Esophagus (tissue), 2 donors: ENCODE measurements at regions not wholly inside any gene's neighbourhood (a gene's known extent, or its start where the extent isn't known, plus 50 kb on each side); places are given as distances from the start of the nearest gene placed in this dataset.

Source experiments
- H3K27ac ChIP-seq, 2 donors: one replicate each; pipeline ENCODE4 v1.5.1; 2013; ENCODE audit warnings: low read depth in 2 of 2, mild to moderate bottlenecking in 2 of 2, inconsistent platforms in 1 of 2, low read length in 1 of 2, moderate library complexity in 1 of 2
- H3K27me3 ChIP-seq, 2 donors: one replicate each; pipeline ENCODE4 v1.6.1; 2013; ENCODE audit warnings: low read length in 2 of 2, control low read depth in 1 of 2, mild to moderate bottlenecking in 1 of 2; ENCODE audit not compliant: insufficient read depth in 2 of 2, control insufficient read depth in 1 of 2
- H3K36me3 ChIP-seq, 2 donors: one replicate each; pipeline ENCODE4 v1.6.1; 2013; ENCODE audit warnings: low read length in 1 of 2; ENCODE audit not compliant: control insufficient read depth in 2 of 2, insufficient read depth in 2 of 2
- H3K4me1 ChIP-seq, 2 donors: one replicate each; pipeline ENCODE4 v1.6.1; 2013; ENCODE audit warnings: low read length in 1 of 2; ENCODE audit not compliant: control insufficient read depth in 2 of 2, insufficient read depth in 2 of 2
- H3K4me3 ChIP-seq, 2 donors: one replicate each; pipeline ENCODE4 v1.5.1; 2013; ENCODE audit warnings: low read length in 2 of 2, mild to moderate bottlenecking in 2 of 2, low read depth in 1 of 2, moderate library complexity in 1 of 2
- H3K9me3 ChIP-seq, 2 donors: one replicate each; pipeline ENCODE4 v1.6.1; 2013; ENCODE audit warnings: mild to moderate bottlenecking in 2 of 2, low read depth in 1 of 2, low read length in 1 of 2, moderate library complexity in 1 of 2; ENCODE audit not compliant: control insufficient read depth in 2 of 2, insufficient read depth in 1 of 2
- WGBS, 2 donors: extraction: QIAGEN DNeasy Blood & Tissue Kit; methylation state at CpG; one replicate each; pipeline ENCODE4 v1.1.7; 2013; 5-methylcytosine and 5-hydroxymethylcytosine counted together
- donor health status: healthy with polysubstance abuse.
- donor health status: Bipolar disorder and iron deficiency.

DNA sequence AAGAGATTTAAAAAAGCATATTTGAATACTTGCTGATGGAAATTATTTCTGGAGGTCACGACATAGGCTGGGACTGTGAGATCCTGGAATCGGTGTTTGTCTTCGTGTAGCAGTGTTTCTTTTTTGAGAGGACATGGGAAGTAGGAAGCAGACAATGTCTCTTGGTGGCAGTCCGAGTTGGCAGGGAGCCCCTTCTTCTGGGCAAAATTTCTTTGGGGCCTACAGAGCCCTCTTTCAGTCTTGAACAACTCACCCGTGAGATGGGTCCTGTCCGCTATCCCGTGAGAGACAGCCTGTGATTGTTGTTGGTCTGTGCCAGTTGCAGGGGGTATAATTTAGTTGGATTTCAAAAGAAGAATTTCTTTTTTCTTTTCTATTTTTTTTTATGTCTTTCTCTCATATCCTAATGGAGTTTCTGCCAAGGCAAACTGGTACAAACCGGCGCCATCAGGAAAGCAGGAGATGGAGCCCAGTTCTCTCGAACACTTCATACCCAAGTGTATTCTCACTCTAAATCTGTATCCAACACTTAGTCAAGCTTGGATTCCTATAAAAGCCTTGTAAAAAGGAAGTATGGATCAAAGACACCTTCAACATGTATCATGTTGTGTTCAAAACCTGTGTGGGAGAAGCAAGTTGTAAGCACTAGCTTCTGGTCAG is 785.1 kb downstream of the MAFB start:
- no peaks in the 10 kb centered on the region for H3K9me3 ChIP-seq
- WGBS, 2 donors, result 86 to 92% methylated on average over 10 of the region's 10 CpGs
- no peak overlapping the region for H3K4me3 ChIP-seq
- no peaks in the 10 kb centered on the region for H3K4me1 ChIP-seq
- no peaks in the 10 kb centered on the region for H3K27me3 ChIP-seq
- no peaks in the 10 kb centered on the region for H3K36me3 ChIP-seq
- no peak overlapping the region for H3K27ac ChIP-seq

DNA sequence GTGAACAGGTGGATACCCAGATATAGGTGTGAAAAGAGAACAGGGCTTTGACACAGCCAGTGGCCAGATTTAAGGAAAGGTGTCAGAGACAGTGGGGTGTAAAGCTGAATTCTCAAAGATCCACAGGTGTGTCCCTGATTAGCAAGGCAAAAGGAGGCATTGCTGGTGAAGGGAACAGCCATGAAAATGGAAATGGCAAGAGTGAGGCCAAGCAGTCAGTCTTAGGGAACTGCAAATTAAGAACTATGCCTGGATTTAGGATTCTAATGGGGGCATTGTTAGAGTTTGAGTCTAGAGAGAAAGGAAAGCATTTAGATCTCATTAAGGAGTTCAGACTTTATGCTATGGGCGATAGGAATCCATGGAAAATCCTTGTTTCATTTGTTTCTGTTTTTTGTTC is 789.2 kb downstream of the MAFB start:
- Histone ChIP-seq H3K9me3 (no peaks in the 10 kb centered on the region), H3K4me1 (no peaks in the 10 kb centered on the region), H3K36me3 (no peaks in the 10 kb centered on the region), H3K27ac (no peak overlapping the region), H3K4me3 (no peak overlapping the region), H3K27me3 (no peaks in the 10 kb centered on the region)
- 87 to 90% methylated on average over 1 of the region's 1 CpG for WGBS, 2 donors

DNA sequence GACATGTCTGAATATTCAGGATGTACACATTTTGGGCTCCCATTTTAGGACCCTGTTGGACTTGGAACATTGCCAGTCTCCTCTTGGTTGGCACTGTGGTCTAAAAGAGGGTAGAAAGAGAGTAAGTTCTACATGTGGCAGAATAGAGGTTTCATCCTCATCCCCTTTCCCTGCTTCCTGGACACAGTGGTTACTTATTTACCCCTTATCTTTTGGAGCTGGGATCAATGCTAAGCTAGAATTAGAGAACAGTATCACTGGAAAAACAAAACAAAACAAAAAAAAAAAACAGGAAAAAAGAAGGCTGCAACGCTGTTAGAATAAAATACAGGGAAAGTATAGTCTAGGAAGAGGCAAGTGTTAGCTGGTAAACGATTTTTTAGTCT is 790.6 kb downstream of the MAFB start:
- Histone ChIP-seq H3K9me3 (no peaks in the 10 kb centered on the region), H3K4me3 (no peak overlapping the region), H3K27ac (no peak overlapping the region), H3K27me3 (no peaks in the 10 kb centered on the region), H3K4me1 (no peaks in the 10 kb centered on the region), H3K36me3 (no peaks in the 10 kb centered on the region)
- 31 to 87% methylated on average over 2 of the region's 2 CpGs for WGBS, 2 donors

DNA sequence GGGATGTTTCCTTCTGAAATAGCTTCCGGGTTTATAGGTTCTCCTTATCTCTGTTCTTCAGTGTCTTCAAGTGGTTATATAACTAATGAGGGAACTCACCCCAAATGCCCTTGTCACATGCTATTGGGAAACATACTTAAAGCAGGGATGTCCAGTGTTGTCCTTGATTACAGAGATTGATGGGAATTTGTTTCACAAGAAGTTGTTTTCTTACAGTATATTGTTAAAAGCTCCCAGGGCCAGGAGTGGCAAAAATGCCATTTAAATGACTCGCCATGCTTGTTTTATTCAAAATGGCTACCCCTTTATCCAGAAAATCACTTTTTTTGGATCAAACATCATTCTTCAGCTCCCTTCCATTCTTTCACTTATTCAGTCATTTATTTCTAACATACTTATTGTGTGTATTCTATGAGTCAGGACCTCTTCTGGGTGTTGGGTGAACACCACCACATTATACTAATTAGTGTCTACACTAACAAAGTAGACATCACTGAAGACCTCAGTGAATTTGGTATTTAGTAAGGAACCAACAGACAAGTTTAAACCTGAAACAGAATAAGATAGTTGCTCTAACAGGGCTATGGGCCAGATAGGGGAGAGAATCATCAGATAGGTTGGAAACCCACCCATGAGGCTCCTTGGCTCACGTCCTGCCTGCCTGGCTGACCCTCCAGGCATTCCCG is 791.1 kb downstream of the MAFB start:
- H3K36me3 ChIP-seq, result no peaks in the 10 kb centered on the region
- no peak overlapping the region for H3K4me3 ChIP-seq
- no peaks in the 10 kb centered on the region for H3K4me1 ChIP-seq
- H3K27ac ChIP-seq, result no peak overlapping the region
- WGBS, 2 donors, result 76 to 83% methylated on average over 4 of the region's 4 CpGs
- no peaks in the 10 kb centered on the region for H3K9me3 ChIP-seq
- no peaks in the 10 kb centered on the region for H3K27me3 ChIP-seq

DNA sequence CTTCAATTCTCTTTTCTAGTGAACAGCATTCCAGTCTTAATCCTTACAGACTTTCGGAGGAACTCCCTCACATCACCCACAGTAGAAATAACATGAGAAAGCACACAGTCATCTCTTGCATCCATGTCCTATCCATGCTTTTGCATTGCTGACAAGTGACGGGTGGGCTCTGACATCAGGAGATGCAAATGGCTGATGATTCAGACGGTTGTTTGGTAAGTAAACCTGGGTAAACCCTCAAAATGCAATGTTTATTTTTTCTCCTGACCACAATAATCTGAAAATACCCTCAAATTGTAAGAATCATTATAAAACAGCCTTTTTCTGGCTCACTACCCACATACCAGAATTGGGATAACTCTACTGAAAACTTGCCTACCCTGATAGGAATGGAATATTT is 792.0 kb downstream of the MAFB start:
- WGBS, 2 donors, result 60 to 83% methylated on average over 3 of the region's 3 CpGs
- H3K27me3 ChIP-seq, result no peaks in the 10 kb centered on the region
- H3K4me1 ChIP-seq, result no peaks in the 10 kb centered on the region
- no peaks in the 10 kb centered on the region for H3K36me3 ChIP-seq
- H3K9me3 ChIP-seq, result no peaks in the 10 kb centered on the region
- H3K4me3 ChIP-seq, result no peak overlapping the region
- H3K27ac ChIP-seq, result no peak overlapping the region

DNA sequence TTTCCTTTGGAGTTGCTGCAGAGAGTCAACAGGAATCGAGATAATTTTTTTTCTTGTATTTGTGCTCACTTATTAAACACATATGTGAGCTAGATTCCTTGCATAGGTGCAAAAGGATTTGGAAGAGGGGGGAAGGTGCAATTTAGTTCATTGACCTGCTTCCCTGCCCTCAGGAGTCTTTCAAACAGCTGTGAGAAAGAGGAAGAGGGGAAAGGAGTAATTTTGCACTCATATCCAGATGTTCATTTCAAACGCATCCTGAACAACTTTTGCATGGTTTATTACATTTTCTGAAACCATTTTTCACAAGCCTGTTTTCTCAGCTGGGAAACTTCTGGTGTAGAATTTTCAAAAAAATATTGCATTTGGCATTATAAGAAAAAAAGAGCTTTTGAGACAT is 795.0 kb downstream of the MAFB start:
- Histone ChIP-seq H3K4me3 (no peak overlapping the region), H3K9me3 (no peaks in the 10 kb centered on the region), H3K36me3 (no peaks in the 10 kb centered on the region), H3K4me1 (no peaks in the 10 kb centered on the region), H3K27me3 (no peaks in the 10 kb centered on the region), H3K27ac (no peak overlapping the region)
- WGBS, 2 donors, result 75 to 79% methylated on average over 2 of the region's 2 CpGs

DNA sequence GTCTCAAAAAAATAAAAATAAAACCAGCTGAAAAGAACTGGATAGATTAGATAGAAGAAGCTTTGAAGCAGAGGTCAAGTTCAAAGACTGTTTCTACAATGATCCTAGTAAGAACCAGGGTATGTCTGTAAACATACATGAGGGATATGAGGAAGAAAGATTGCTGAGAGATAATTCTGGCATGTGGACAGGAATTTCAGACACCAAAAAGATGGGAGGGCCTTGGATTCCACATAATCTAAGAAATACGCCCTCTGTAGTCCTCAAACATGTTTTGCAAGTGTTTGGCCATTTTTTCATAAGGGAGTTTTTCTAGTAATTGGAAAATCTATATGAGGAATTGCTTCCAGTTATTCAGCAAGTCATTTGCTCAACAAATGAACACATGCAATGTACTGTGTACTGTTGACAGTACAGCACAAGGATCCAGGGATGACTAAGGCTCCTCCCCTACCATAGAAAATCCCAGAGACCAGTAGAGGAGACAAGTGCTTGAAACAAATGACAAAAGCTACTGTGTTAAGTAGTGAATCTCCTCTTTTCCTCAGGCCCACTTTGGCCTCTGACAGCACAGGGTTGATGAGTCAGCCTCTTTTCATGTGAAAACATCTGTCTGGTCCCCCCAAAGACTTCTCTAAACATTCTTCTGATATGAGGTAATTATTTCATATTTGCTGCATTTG is 795.9 kb downstream of the MAFB start:
- 48 to 50% methylated on average over 1 of the region's 1 CpG for WGBS, 2 donors
- no peaks in the 10 kb centered on the region for H3K27me3 ChIP-seq
- H3K36me3 ChIP-seq, result no peaks in the 10 kb centered on the region
- H3K4me1 ChIP-seq, result no peaks in the 10 kb centered on the region
- no peak overlapping the region for H3K4me3 ChIP-seq
- no peak overlapping the region for H3K27ac ChIP-seq
- no peaks in the 10 kb centered on the region for H3K9me3 ChIP-seq

DNA sequence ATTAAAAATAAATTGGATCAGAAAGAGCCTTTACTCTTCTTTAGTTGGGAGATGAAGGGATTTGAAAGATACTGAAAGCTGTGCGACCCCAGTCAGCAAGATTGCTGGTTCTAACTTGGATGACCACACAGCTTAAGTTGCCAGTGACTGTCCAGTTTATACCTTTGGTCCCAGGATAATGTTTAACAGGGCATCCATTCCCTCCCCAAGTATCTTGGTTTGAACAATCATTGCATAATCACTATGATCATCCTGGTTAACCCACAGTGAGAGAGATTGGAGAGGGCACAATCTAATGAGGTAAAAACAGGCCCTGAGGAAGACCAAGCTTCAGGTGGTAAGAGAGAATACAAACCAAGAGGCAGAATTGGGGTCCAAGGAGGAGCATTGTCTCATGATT is 798.3 kb downstream of the MAFB start:
- Histone ChIP-seq H3K27ac (no peak overlapping the region), H3K9me3 (no peaks in the 10 kb centered on the region), H3K36me3 (no peaks in the 10 kb centered on the region), H3K4me1 (no peaks in the 10 kb centered on the region), H3K4me3 (no peak overlapping the region), H3K27me3 (no peaks in the 10 kb centered on the region)
- 86 to 96% methylated on average over 1 of the region's 1 CpG for WGBS, 2 donors

DNA sequence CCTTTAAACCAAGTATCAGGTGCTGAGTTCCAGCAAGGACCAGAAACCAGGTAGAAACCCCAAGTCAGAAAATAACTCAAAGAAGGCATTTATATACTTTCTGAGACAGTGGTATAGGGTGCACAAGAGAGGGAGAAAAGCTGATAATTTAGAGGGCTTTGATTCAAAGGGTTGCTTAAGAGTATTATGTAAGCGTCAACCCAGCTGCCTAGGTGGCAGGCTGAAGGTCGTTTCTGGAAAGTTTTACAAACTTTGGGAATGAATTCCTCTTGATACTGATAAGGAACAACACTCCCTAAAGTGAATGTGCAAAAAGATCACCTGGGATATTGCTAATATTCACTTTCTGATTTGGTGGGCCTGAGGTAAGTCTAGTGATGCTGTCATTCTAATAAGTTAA is 800.7 kb downstream of the MAFB start:
- Histone ChIP-seq H3K36me3 (no peaks in the 10 kb centered on the region), H3K27me3 (no peaks in the 10 kb centered on the region), H3K27ac (no peak overlapping the region), H3K4me1 (no peaks in the 10 kb centered on the region), H3K9me3 (no peaks in the 10 kb centered on the region), H3K4me3 (no peak overlapping the region)
- WGBS, 2 donors, result 66 to 84% methylated on average over 2 of the region's 2 CpGs
